Endothelial cell of umbilical vein (primary cell): ENCODE measurements at regions not wholly inside any gene's neighbourhood (a gene's known extent, or its start where the extent isn't known, plus 50 kb on each side); places are given as distances from the start of the nearest gene placed in this dataset.

ENCODE experiments used
- BruUV-seq: library from RNA; stranded (reverse); fragments of 400-500 nt; replicated peaks from 2 replicates; lab custom pipeline; 2021; lab: Mats Ljungman, UMichigan
- CTCF ChIA-PET: fragments of 300-600, 350-600 bp; sonication (Branson Sonifier 250); formaldehyde crosslinking; loops from one replicate; lab custom pipeline; 2021; ENCODE audit warnings: antibody characterized with exemption, inconsistent platforms; lab: Charles Lee
- POLR2A ChIA-PET: fragments of 300-600, 350-600 bp; sonication (Branson Sonifier 250); formaldehyde crosslinking; loops from one replicate; lab custom pipeline; 2021; ENCODE audit warnings: antibody characterized with exemption, inconsistent platforms; lab: Charles Lee
- DNase-seq: peaks from one replicate; pipeline ENCODE4 v3.0.0-alpha.2; 2011; ENCODE audit warnings: low read depth, low spot score
- FAIRE-seq: peaks from 2 replicates; lab custom pipeline; 2011; peaks lifted over from hg19 to GRCh38; lab: Jason Lieb, UNC
- H2AFZ ChIP-seq: 2 replicates; pipeline ENCODE4 v1.6.0; 2012; ENCODE audit warnings: low read depth, low read length, control low read depth, inconsistent platforms
- H3K27ac ChIP-seq: 2 replicates; pipeline ENCODE4 v1.5.1; 2011; ENCODE audit warnings: low read depth, mild to moderate bottlenecking, control low read depth, low read length, moderate library complexity; ENCODE audit not compliant: insufficient read depth
- H3K27me3 ChIP-seq, 2 experiments: 2 replicates each; pipeline versions ENCODE4 v1.6.0 to v1.6.1; 2011; ENCODE audit warnings: low read length in 2 of 2, mixed read lengths in 1 of 2; ENCODE audit not compliant: control insufficient read depth in 2 of 2, insufficient read depth in 2 of 2
- H3K36me3 ChIP-seq, 2 experiments: 2 replicates in 1 of 2; 3 replicates in 1 of 2; pipeline ENCODE4 v1.5.1; 2011; ENCODE audit warnings: low read length in 2 of 2, mild to moderate bottlenecking in 1 of 2, moderate library complexity in 1 of 2; ENCODE audit not compliant: control insufficient read depth in 2 of 2, insufficient read depth in 2 of 2; ENCODE audit errors: extremely low read depth in 1 of 2
- H3K4me1 ChIP-seq: 3 replicates; pipeline ENCODE4 v1.5.1; 2011; ENCODE audit warnings: mild to moderate bottlenecking, low read length; ENCODE audit not compliant: control insufficient read depth, insufficient read depth; ENCODE audit errors: extremely low read depth
- H3K4me2 ChIP-seq: 2 replicates; pipeline ENCODE4 v1.6.1; 2011; ENCODE audit warnings: low read length, control low read depth, mixed read lengths; ENCODE audit not compliant: insufficient read depth
- H3K4me3 ChIP-seq, 3 experiments: fragments of 200-600 bp in 1 of 3; sonication (generic), shearing (Covaris generic) in 1 of 3; replicated peaks in 1 of 3; 2 replicates each; pipeline ENCODE4 v1.5.1; 2011 to 2016; ENCODE audit warnings: control low read depth in 3 of 3, low read length in 3 of 3, mild to moderate bottlenecking in 2 of 3, inconsistent platforms in 1 of 3, low read depth in 1 of 3, moderate library complexity in 1 of 3; ENCODE audit not compliant: insufficient read depth in 1 of 3
- H3K79me2 ChIP-seq: 2 replicates; pipeline ENCODE4 v1.6.0; 2012; ENCODE audit warnings: low read length, inconsistent platforms; ENCODE audit not compliant: control insufficient read depth, insufficient read depth
- H3K9ac ChIP-seq: replicated peaks from 2 replicates; pipeline ENCODE3; 2011; ENCODE audit warnings: low read length, control low read depth; ENCODE audit not compliant: insufficient read depth; ENCODE audit errors: extremely low read depth
- H3K9me1 ChIP-seq: replicated peaks from 3 replicates; pipeline ENCODE4 v1.6.0; 2011; ENCODE audit warnings: mild to moderate bottlenecking, low read length; ENCODE audit not compliant: control insufficient read depth, insufficient read depth; ENCODE audit errors: extremely low read depth
- H3K9me3 ChIP-seq: replicated peaks from 2 replicates; pipeline ENCODE4 v1.5.1; 2012; ENCODE audit warnings: low read length, inconsistent platforms; ENCODE audit not compliant: control insufficient read depth, insufficient read depth
- H4K20me1 ChIP-seq: replicated peaks from 2 replicates; pipeline ENCODE3; 2011; ENCODE audit warnings: mild to moderate bottlenecking, low read length; ENCODE audit not compliant: control insufficient read depth, insufficient read depth; ENCODE audit errors: extremely low read depth
- CTCF ChIP-seq, 2 donors: IDR thresholded peaks; 1 replicate in 1 of 2; 2 replicates in 1 of 2; pipeline ENCODE4 v1.5.1; 2011; ENCODE audit warnings: low read length in 2 of 2, mild to moderate bottlenecking in 2 of 2, moderate library complexity in 2 of 2, control low read depth in 1 of 2, inconsistent platforms in 1 of 2, low read depth in 1 of 2; ENCODE audit not compliant: insufficient read depth in 1 of 2; ENCODE audit errors: extremely low read depth in 1 of 2
- EZH2 ChIP-seq: IDR thresholded peaks from 2 replicates; pipeline ENCODE4 v1.6.1; 2012; ENCODE audit warnings: borderline replicate concordance, low read depth, mild to moderate bottlenecking, moderate library complexity, low read length, inconsistent platforms; ENCODE audit not compliant: severe bottlenecking
- FOS ChIP-seq: IDR thresholded peaks from 2 replicates; pipeline ENCODE4 v1.6.1; 2011; ENCODE audit warnings: mild to moderate bottlenecking, low read length, moderate library complexity, borderline replicate concordance; ENCODE audit not compliant: insufficient read depth
- GATA2 ChIP-seq: IDR thresholded peaks from 2 replicates; pipeline ENCODE4 v1.7.0; 2011; ENCODE audit warnings: low read depth, mild to moderate bottlenecking, moderate library complexity, mixed read lengths, low read length; ENCODE audit not compliant: insufficient read length, insufficient read depth
- JUN ChIP-seq: IDR thresholded peaks from 2 replicates; pipeline ENCODE4 v1.6.1; 2011; ENCODE audit warnings: borderline replicate concordance, low read depth; ENCODE audit not compliant: insufficient read length, insufficient read depth
- MAX ChIP-seq: IDR thresholded peaks from 2 replicates; pipeline ENCODE4 v1.6.1; 2011; ENCODE audit not compliant: insufficient read depth, insufficient read length
- MYC ChIP-seq: IDR thresholded peaks from one replicate; pipeline ENCODE4 v1.6.1; 2011; ENCODE audit warnings: mild to moderate bottlenecking, low read depth, low read length
- POLR2A ChIP-seq: IDR thresholded peaks from 2 replicates; pipeline ENCODE4 v1.6.1; 2012; ENCODE audit warnings: low read depth, mild to moderate bottlenecking, control low read depth, low read length
- POLR2AphosphoS5 ChIP-seq: IDR thresholded peaks from 2 replicates; pipeline ENCODE4 v1.6.1; 2012; ENCODE audit warnings: low read depth, mild to moderate bottlenecking, control low read depth, low read length, moderate library complexity; ENCODE audit not compliant: insufficient read depth
- dilution Hi-C: fragments of 300-500 bp; cut with MboI; formaldehyde crosslinking; loops from one replicate; pipeline ENCODE4 v1.15.0; 2019; ENCODE audit warnings: low sequenced_read_pairs; ENCODE audit not compliant: extremely low pct_ligation_motif_present
- intact Hi-C: fragments of 100-400 bp; cut with micrococcal nuclease; formaldehyde crosslinking; loops from one replicate; pipeline ENCODE4 v1.10.0; 2022

GRCh38 chr12:107978201-107978600 lies 150.9 kb upstream of the WSCD2 start:
- H3K27ac ChIP-seq: no peak overlapping the region
- no peak for DNase-seq
- H4K20me1 ChIP-seq: no peaks in the 10 kb centered on the region
- H3K4me1 ChIP-seq: no peaks in the 10 kb centered on the region
- no peak for FAIRE-seq
- H3K4me2 ChIP-seq: no peak overlapping the region
- H3K9me1 ChIP-seq: no peaks in the 10 kb centered on the region
- no peak overlapping the region for H3K9ac ChIP-seq
- ChIA-PET POLR2A (no interaction called here), CTCF (interaction anchor here (1.0 to 1.1 kb wide), 2 partner anchors 15 to 21 kb away, joined by 3 read pairs; no protein-coding TSS in a partner anchor)
- dilution Hi-C loops (no loop called here), intact Hi-C loops (no loop called here)
- H2AFZ ChIP-seq: no peak overlapping the region
- no TSS peak for BruUV-seq
- H3K79me2 ChIP-seq: no peaks in the 10 kb centered on the region
- no peaks in the 10 kb centered on the region for H3K36me3 ChIP-seq
- H3K27me3 ChIP-seq: no peaks in the 10 kb centered on the region
- H3K9me3 ChIP-seq: no peaks in the 10 kb centered on the region
- H3K4me3 ChIP-seq: no peak overlapping the region
- TF ChIP-seq JUN (no peak), EZH2 (no peak), MYC (no peak), MAX (no peak), CTCF (IDR thresholded peaks at IDR 0.05; ENCODE audit: extremely low read depth in 1 of 2, insufficient read depth in 1 of 2, low read depth in 1 of 2, low read length in 2 of 2) (no peak), GATA2 (no peak), FOS (no peak), POLR2AphosphoS5 (no peak), POLR2A (no peak)
